Fibroblast of mammary gland (primary cell): ENCODE measurements at regions not wholly inside any gene's neighbourhood (a gene's known extent, or its start where the extent isn't known, plus 50 kb on each side); places are given as distances from the start of the nearest gene placed in this dataset.

Experiments
- DNase-seq: peaks from one replicate; pipeline ENCODE4 v3.0.0-alpha.2; 2010; ENCODE audit warnings: low read depth
- H3K4me3 ChIP-seq: 2 replicates; pipeline ENCODE4 v1.5.1; 2011; ENCODE audit warnings: low read depth, mild to moderate bottlenecking, low read length, moderate library complexity; ENCODE audit not compliant: control insufficient read depth
- CTCF ChIP-seq: conservative IDR thresholded peaks from 2 replicates; pipeline ENCODE4 v1.5.1; 2011; ENCODE audit warnings: low read depth, low read length, inconsistent platforms; ENCODE audit not compliant: control insufficient read depth, insufficient read depth

- DNase-seq = no peak
- no peak for TF ChIP-seq CTCF
- no peak overlapping the region for H3K4me3 ChIP-seq
Observed at GRCh38 chr22:49372530-49373288, 455.0 kb downstream of the BRD1 start.

- no peak overlapping the region for H3K4me3 ChIP-seq
- no peak for TF ChIP-seq CTCF
- no peak for DNase-seq
Observed at GRCh38 chr22:49372111-49372529, 455.6 kb downstream of the BRD1 start.

GRCh38 chr22:49371325-49372110 is 456.2 kb downstream of the BRD1 start:
- H3K4me3 ChIP-seq = no peak overlapping the region

GRCh38 chr22:49370627-49371301 is 456.9 kb downstream of the BRD1 start:
- H3K4me3 ChIP-seq = no peak overlapping the region
- no peak for DNase-seq
- TF ChIP-seq CTCF = no peak

More at GRCh38 chr22:49371325-49372110, 456.2 kb downstream of the BRD1 start:
- DNase-seq = no peak
- TF ChIP-seq CTCF = no peak

GRCh38 chr22:49369726-49370626 is 457.7 kb downstream of the BRD1 start:
- TF ChIP-seq CTCF = no peak
- H3K4me3 ChIP-seq = no peak overlapping the region
- DNase-seq = no peak
